A673 (cell line): ENCODE measurements at regions not wholly inside any gene's neighbourhood (a gene's known extent, or its start where the extent isn't known, plus 50 kb on each side); places are given as distances from the start of the nearest gene placed in this dataset.

Experiments used
- BruUV-seq: library from RNA; stranded (reverse); fragments of 400-500 nt; replicated peaks from 2 replicates; lab custom pipeline; 2021; lab: Mats Ljungman, UMichigan
- CTCF ChIA-PET: fragments of 300-600 bp; sonication (Branson Sonifier 250); formaldehyde crosslinking; loops from one replicate; lab custom pipeline; 2022; ENCODE audit warnings: antibody characterized with exemption; lab: Charles Lee
- POLR2A ChIA-PET: fragments of 300-600 bp; sonication (Branson Sonifier 250); formaldehyde crosslinking; loops from one replicate; lab custom pipeline; 2022; ENCODE audit warnings: antibody characterized with exemption; ENCODE audit not compliant: low non-redundant PET; lab: Charles Lee
- DNase-seq: peaks from one replicate; pipeline ENCODE4 v3.0.0-alpha.2; 2015; ENCODE audit warnings: low spot score
- H3K27ac ChIP-seq: fragments of 200-600 bp; sonication (generic); 2 replicates; pipeline ENCODE4 v1.5.1; 2016; ENCODE audit warnings: mixed run types, low read depth, mild to moderate bottlenecking, mixed read lengths, antibody characterized with exemption, low read length; ENCODE audit not compliant: poor library complexity, severe bottlenecking
- H3K27me3 ChIP-seq: fragments of 200-600 bp; sonication (generic); replicated peaks from 2 replicates; pipeline ENCODE4 v1.6.1; 2017; ENCODE audit warnings: mixed run types, low read depth, mild to moderate bottlenecking, mixed read lengths, antibody characterized with exemption, low read length; ENCODE audit not compliant: insufficient read depth, poor library complexity
- H3K36me3 ChIP-seq: fragments of 200-600 bp; sonication (generic); 2 replicates; pipeline ENCODE4 v1.6.1; 2016; ENCODE audit warnings: mixed run types, mild to moderate bottlenecking, mixed read lengths, antibody characterized with exemption, low read length; ENCODE audit not compliant: insufficient read depth, poor library complexity, severe bottlenecking
- H3K4me1 ChIP-seq: fragments of 200-600 bp; sonication (generic); 2 replicates; pipeline ENCODE4 v1.6.1; 2017; ENCODE audit warnings: mixed run types, mild to moderate bottlenecking, mixed read lengths, antibody characterized with exemption, low read length; ENCODE audit not compliant: insufficient read depth, poor library complexity, severe bottlenecking
- H3K4me3 ChIP-seq: fragments of 200-600 bp; sonication (generic); 2 replicates; pipeline ENCODE4 v1.5.1; 2016; ENCODE audit warnings: low read depth, mixed run types, mild to moderate bottlenecking, mixed read lengths, low read length; ENCODE audit not compliant: poor library complexity, severe bottlenecking
- H3K9me3 ChIP-seq: fragments of 200-600 bp; sonication (generic); 2 replicates; pipeline ENCODE4 v1.6.1; 2016; ENCODE audit warnings: mixed run types, low read depth, mild to moderate bottlenecking, mixed read lengths, antibody characterized with exemption, low read length; ENCODE audit not compliant: poor library complexity, severe bottlenecking
- CTCF ChIP-seq: fragments of 300-800, 200-600 bp; sonication (generic); conservative IDR thresholded peaks from 2 replicates; pipeline ENCODE4 v1.5.1; 2017; ENCODE audit warnings: low read depth, mild to moderate bottlenecking, antibody characterized with exemption, low read length, moderate library complexity, mixed read lengths
- EZH2 ChIP-seq: fragments of 200-600 bp; sonication (generic); IDR thresholded peaks from 2 replicates; pipeline ENCODE4 v1.6.1; 2017; ENCODE audit warnings: borderline replicate concordance, low read depth, mild to moderate bottlenecking, mixed read lengths, antibody characterized with exemption, low read length; ENCODE audit not compliant: poor library complexity, severe bottlenecking
- intact Hi-C: fragments of 100-400 bp; cut with micrococcal nuclease; formaldehyde crosslinking; loops from one replicate; pipeline ENCODE4 v1.10.0; 2022; ENCODE audit not compliant: unreplicated experiment

- no peak overlapping the region for H3K4me3 ChIP-seq
- no peaks in the 10 kb centered on the region for H3K36me3 ChIP-seq
- H3K27me3 ChIP-seq = no peaks in the 10 kb centered on the region
- H3K4me1 ChIP-seq = no peaks in the 10 kb centered on the region
- no peak for DNase-seq
- TF ChIP-seq CTCF (no peak), EZH2 (no peak)
- intact Hi-C loops = no loop called here
- no peak overlapping the region for H3K27ac ChIP-seq
- BruUV-seq = no TSS peak
- ChIA-PET POLR2A (no interaction called here), CTCF (no interaction called here)
- H3K9me3 ChIP-seq = no peaks in the 10 kb centered on the region
Observed at GRCh38 chr3:106533093-106533787, 664.4 kb upstream of the CBLB start.

GRCh38 chr3:106533788-106534160 is 665.0 kb upstream of the CBLB start:
- H3K4me1 ChIP-seq = no peaks in the 10 kb centered on the region
- no peak overlapping the region for H3K27ac ChIP-seq
- DNase-seq = no peak
- TF ChIP-seq CTCF (no peak), EZH2 (no peak)
- H3K27me3 ChIP-seq = no peaks in the 10 kb centered on the region
- ChIA-PET POLR2A (no interaction called here), CTCF (no interaction called here)
- no peaks in the 10 kb centered on the region for H3K36me3 ChIP-seq
- no TSS peak for BruUV-seq
- intact Hi-C loops = no loop called here
- no peak overlapping the region for H3K4me3 ChIP-seq
- no peaks in the 10 kb centered on the region for H3K9me3 ChIP-seq

GRCh38 chr3:106534206-106534605 is 665.4 kb upstream of the CBLB start:
- Histone ChIP-seq H3K4me1 (no peaks in the 10 kb centered on the region), H3K9me3 (no peaks in the 10 kb centered on the region), H3K27ac (no peak overlapping the region), H3K36me3 (no peaks in the 10 kb centered on the region), H3K27me3 (no peaks in the 10 kb centered on the region), H3K4me3 (no peak overlapping the region)
- TF ChIP-seq CTCF = no peak
- no peak for TF ChIP-seq EZH2
- BruUV-seq = no TSS peak
- ChIA-PET POLR2A (no interaction called here), CTCF (no interaction called here)
- no peak for DNase-seq
- intact Hi-C loops = no loop called here
